ENCODE measurements at regions not wholly inside any gene's neighbourhood (a gene's known extent, or its start where the extent isn't known, plus 50 kb on each side); places are given as distances from the start of the nearest gene placed in this dataset.

DNA sequence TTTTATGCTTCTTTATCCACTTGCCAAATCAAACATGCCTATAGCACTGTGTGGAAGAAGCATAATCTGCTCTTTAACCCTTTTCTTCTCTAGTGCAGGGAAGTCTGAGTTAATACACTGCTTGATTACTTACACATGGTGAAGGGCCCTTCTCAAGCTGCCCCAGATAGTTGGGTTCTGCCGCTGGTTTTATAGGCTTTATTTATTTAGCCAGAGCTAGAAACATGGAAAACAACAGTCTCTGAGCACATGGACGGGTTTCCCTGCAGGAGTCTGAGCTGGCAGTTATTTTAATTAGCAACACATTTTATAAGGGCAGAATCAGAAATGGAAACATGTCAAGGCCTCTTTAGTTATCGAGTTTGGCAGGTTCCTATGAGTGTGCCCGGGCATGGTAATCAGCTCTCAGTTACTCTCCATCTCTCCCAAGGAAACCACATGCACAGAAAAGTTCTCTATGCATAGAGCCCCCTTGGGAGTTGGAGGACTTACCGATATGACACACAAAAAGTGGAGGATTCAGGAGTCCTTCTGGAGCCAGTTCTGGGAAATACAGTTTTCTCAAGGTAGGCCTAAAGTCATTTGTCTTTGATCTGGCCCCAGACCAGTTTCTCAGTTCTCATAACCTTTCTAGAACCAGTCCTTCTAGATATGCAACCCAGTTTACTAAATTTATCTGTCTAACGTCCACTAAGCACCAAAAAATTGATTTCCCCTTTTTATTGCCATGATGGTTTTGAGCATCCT is 564.8 kb downstream of the ACTL7B start:
- peak; percentile 40 for DNase-seq (ENCODE audit: low read depth)
- no peak for TF ChIP-seq CTCF (IDR thresholded peaks at IDR 0.05; ENCODE audit: insufficient read depth, low read depth, low read length, missing control alignments)

GRCh38 chr9:108286638-108287206 is 569.1 kb downstream of the ACTL7B start:
- no peak for DNase-seq (ENCODE audit: low read depth)
- H3K4me3 ChIP-seq (ENCODE audit: low read depth, low read length) = no peak overlapping the region
- TF ChIP-seq CTCF (IDR thresholded peaks at IDR 0.05; ENCODE audit: insufficient read depth, low read depth, low read length, missing control alignments) = no peak

More for the DNA sequence above, 564.8 kb downstream of the ACTL7B start:
- H3K4me3 ChIP-seq (ENCODE audit: low read depth, low read length) = no peak overlapping the region

DNA sequence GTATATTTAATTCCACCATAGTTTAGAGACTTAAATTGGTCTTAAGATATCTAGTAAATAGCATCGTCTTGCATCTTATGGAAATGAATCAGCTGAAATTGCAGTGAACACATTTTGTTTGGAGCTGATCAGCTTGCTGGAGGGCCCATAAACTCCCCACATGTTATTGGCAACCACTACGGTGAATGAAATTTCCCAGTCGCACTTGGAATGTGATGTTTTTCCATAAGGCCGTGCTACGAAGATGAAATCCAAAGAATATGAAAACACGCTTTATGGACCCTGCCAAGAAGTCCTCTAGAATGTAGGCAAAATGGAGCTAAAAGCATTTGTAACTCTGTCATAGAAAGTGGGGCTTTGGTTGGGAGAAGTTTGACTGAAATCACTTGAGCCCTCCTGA is 572.1 kb downstream of the ACTL7B start:
- no peak for TF ChIP-seq CTCF (IDR thresholded peaks at IDR 0.05; ENCODE audit: insufficient read depth, low read depth, low read length, missing control alignments)
- DNase-seq (ENCODE audit: low read depth) = no peak
- no peak overlapping the region for H3K4me3 ChIP-seq (ENCODE audit: low read depth, low read length)

- peak; percentile 31 for TF ChIP-seq CTCF (IDR thresholded peaks at IDR 0.05; ENCODE audit: insufficient read depth, low read depth, low read length, missing control alignments)
- DNase-seq (ENCODE audit: low read depth) = peak; percentile 16
These were observed 572.9 kb downstream of the ACTL7B start for GRCh38 chr9:108282872-108283271.

GRCh38 chr9:108281696-108282095 is 574.1 kb downstream of the ACTL7B start:
- no peak for DNase-seq (ENCODE audit: low read depth)
- TF ChIP-seq CTCF (IDR thresholded peaks at IDR 0.05; ENCODE audit: insufficient read depth, low read depth, low read length, missing control alignments) = no peak
- no peak overlapping the region for H3K4me3 ChIP-seq (ENCODE audit: low read depth, low read length)

More at GRCh38 chr9:108282872-108283271, 572.9 kb downstream of the ACTL7B start:
- no peak overlapping the region for H3K4me3 ChIP-seq (ENCODE audit: low read depth, low read length)

DNA sequence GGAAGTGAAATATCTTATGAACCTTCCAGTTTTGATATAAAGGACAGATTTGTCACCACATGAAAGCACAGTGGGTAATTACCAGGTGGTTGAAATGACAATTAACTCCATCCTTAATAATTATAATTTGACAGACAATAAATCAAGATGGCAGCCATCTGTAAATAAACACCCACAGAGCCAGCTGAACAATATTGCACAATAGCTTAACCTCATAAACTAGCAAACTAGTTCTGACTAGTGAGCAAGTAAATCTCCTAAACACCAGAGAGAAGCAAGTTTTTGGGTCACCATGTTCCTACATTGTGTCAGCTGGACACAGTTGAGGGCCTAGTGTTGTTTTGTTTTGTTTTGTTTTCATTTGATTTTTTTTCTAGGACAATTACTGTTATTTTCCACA is 577.4 kb downstream of the ACTL7B start:
- no peak overlapping the region for H3K4me3 ChIP-seq (ENCODE audit: low read depth, low read length)
- no peak for DNase-seq (ENCODE audit: low read depth)
- TF ChIP-seq CTCF (IDR thresholded peaks at IDR 0.05; ENCODE audit: insufficient read depth, low read depth, low read length, missing control alignments) = no peak
